Neural progenitor cell (in vitro differentiated cells): ENCODE measurements at regions not wholly inside any gene's neighbourhood (a gene's known extent, or its start where the extent isn't known, plus 50 kb on each side); places are given as distances from the start of the nearest gene placed in this dataset.

ENCODE experiments used
- CTCF ChIP-seq: fragments of 200-600 bp; sonication (generic); IDR thresholded peaks from 2 replicates; pipeline ENCODE4 v1.5.1; 2017; ENCODE audit warnings: antibody characterized with exemption, mild to moderate bottlenecking
- EZH2 ChIP-seq: fragments of 200-600 bp; sonication (generic); IDR thresholded peaks from 2 replicates; pipeline ENCODE4 v1.6.1; 2017; ENCODE audit warnings: antibody characterized with exemption, mild to moderate bottlenecking, moderate library complexity

GRCh38 chr10:78541481-78542140, 507.9 kb downstream of the RPS24 start:
- TF ChIP-seq CTCF (no peak), EZH2 (no peak)
